SK-N-SH (cell line): ENCODE measurements at regions not wholly inside any gene's neighbourhood (a gene's known extent, or its start where the extent isn't known, plus 50 kb on each side); places are given as distances from the start of the nearest gene placed in this dataset.

ENCODE experiments used
- CTCF ChIA-PET: fragments of 300-600, 350-600 bp; formaldehyde crosslinking; extraction: SDS; loops from one replicate; lab custom pipeline; 2021; lab: Yijun Ruan, JAX
- POLR2A ChIA-PET: fragments of 350-600 bp; sonication (Branson Sonifier 250); formaldehyde crosslinking; extraction: SDS; loops from one replicate; lab custom pipeline; 2020; ENCODE audit warnings: antibody characterized with exemption, inconsistent platforms; lab: Yijun Ruan, JAX
- DNase-seq: peaks from one replicate; pipeline ENCODE4 v3.0.0; 2012
- H2AFZ ChIP-seq: fragments of 200-600 bp; sonication (generic); 2 replicates; pipeline ENCODE4 v1.8.1; 2016; ENCODE audit warnings: antibody characterized with exemption, mild to moderate bottlenecking, low read depth
- H3F3A ChIP-seq: fragments of 200-600 bp; sonication (generic); replicated peaks from 2 replicates; pipeline ENCODE3; 2016; ENCODE audit warnings: antibody characterized with exemption, mild to moderate bottlenecking; ENCODE audit not compliant: insufficient read depth
- H3K27ac ChIP-seq, 2 experiments: fragments of 200-500 bp in 1 of 2; fragments of 200-600 bp in 1 of 2; sonication (Bioruptor generic) in 1 of 2; sonication (generic), shearing (Covaris generic) in 1 of 2; 2 replicates each; pipeline versions ENCODE4 v1.5.1 to v1.6.1; 2014 to 2016; ENCODE audit warnings: low read depth in 2 of 2, inconsistent platforms in 1 of 2, low read length in 1 of 2, mild to moderate bottlenecking in 1 of 2, mixed read lengths in 1 of 2
- H3K27me3 ChIP-seq: fragments of 200-600 bp; sonication (generic), shearing (Covaris generic); 2 replicates; pipeline ENCODE4 v1.6.1; 2016; ENCODE audit warnings: mixed run types; ENCODE audit not compliant: insufficient read depth
- H3K36me3 ChIP-seq, 2 experiments: fragments of 200-500 bp in 1 of 2; fragments of 200-600 bp in 1 of 2; sonication (Bioruptor generic) in 1 of 2; sonication (generic) in 1 of 2; replicated peaks in 1 of 2; 2 replicates each; pipeline versions ENCODE3 to v1.5.1; 2014 to 2016; ENCODE audit warnings: low read length in 1 of 2, mild to moderate bottlenecking in 1 of 2; ENCODE audit not compliant: insufficient read depth in 2 of 2, control insufficient read depth in 1 of 2
- H3K4me1 ChIP-seq, 2 experiments: fragments of 200-500 bp in 1 of 2; fragments of 200-600 bp in 1 of 2; sonication (Bioruptor generic) in 1 of 2; sonication (generic), shearing (Covaris generic) in 1 of 2; 2 replicates each; pipeline versions ENCODE4 v1.5.1 to v1.6.1; 2014 to 2016; ENCODE audit warnings: low read depth in 1 of 2, low read length in 1 of 2, mixed run types in 1 of 2; ENCODE audit not compliant: insufficient read depth in 2 of 2, control insufficient read depth in 1 of 2
- H3K4me2 ChIP-seq: fragments of 200-600 bp; sonication (generic), shearing (Covaris generic); 2 replicates; pipeline ENCODE4 v1.6.1; 2017; ENCODE audit warnings: mixed run types
- H3K4me3 ChIP-seq, 2 experiments: fragments of 200-500 bp in 1 of 2; fragments of 200-600 bp in 1 of 2; sonication (Bioruptor generic) in 1 of 2; sonication (generic), shearing (Covaris generic) in 1 of 2; 2 replicates each; pipeline versions ENCODE4 v1.5.1 to v1.8.1; 2014 to 2016; ENCODE audit warnings: low read depth in 2 of 2, inconsistent platforms in 1 of 2, low read length in 1 of 2, mild to moderate bottlenecking in 1 of 2, mixed read lengths in 1 of 2, moderate library complexity in 1 of 2
- H3K79me2 ChIP-seq: fragments of 200-600 bp; sonication (generic); 2 replicates; pipeline ENCODE4 v1.8.1; 2017; ENCODE audit warnings: mild to moderate bottlenecking; ENCODE audit not compliant: insufficient read depth
- H3K9ac ChIP-seq: fragments of 200-600 bp; sonication (generic); 2 replicates; pipeline ENCODE4 v1.6.1; 2017; ENCODE audit warnings: mixed run types
- H3K9me2 ChIP-seq: fragments of 200-600 bp; sonication (generic); 2 replicates; pipeline ENCODE4 v1.6.1; 2017; ENCODE audit warnings: mixed run types
- H3K9me3 ChIP-seq: fragments of 200-600 bp; sonication (generic); 2 replicates; pipeline ENCODE4 v1.6.1; 2017; ENCODE audit warnings: mixed run types, mild to moderate bottlenecking, moderate library complexity
- H4K20me1 ChIP-seq: fragments of 200-600 bp; sonication (generic); 2 replicates; pipeline ENCODE4 v1.6.1; 2017; ENCODE audit warnings: mild to moderate bottlenecking, mixed run types; ENCODE audit not compliant: insufficient read depth
- FOSL2 ChIP-seq: IDR thresholded peaks from 2 replicates; pipeline ENCODE4 v1.4.0; 2012; ENCODE audit warnings: low read depth, mild to moderate bottlenecking, moderate library complexity, borderline replicate concordance
- GATA2 ChIP-seq: sonication (generic); formaldehyde crosslinking; IDR thresholded peaks from 2 replicates; pipeline ENCODE4 v1.5.0; 2020; ENCODE audit warnings: mild to moderate bottlenecking, missing genetic modification reagents
- JUND ChIP-seq: IDR thresholded peaks from 2 replicates; pipeline ENCODE4 v1.4.0; 2012
- NFIC ChIP-seq: IDR thresholded peaks from 2 replicates; pipeline ENCODE4 v1.4.0; 2012; ENCODE audit warnings: borderline replicate concordance
- RAD21 ChIP-seq: IDR thresholded peaks from 2 replicates; pipeline ENCODE4 v1.6.1; 2012; ENCODE audit warnings: mild to moderate bottlenecking, low read length
- SIN3A ChIP-seq: IDR thresholded peaks from 2 replicates; pipeline ENCODE4 v1.6.1; 2012; ENCODE audit warnings: low read depth, mild to moderate bottlenecking, low read length, moderate library complexity, borderline replicate concordance
- TCF12 ChIP-seq: IDR thresholded peaks from 2 replicates; pipeline ENCODE4 v1.4.0; 2012
- TEAD4 ChIP-seq: IDR thresholded peaks from 2 replicates; pipeline ENCODE4 v1.4.0; 2012; ENCODE audit warnings: mild to moderate bottlenecking, borderline replicate concordance; ENCODE audit not compliant: insufficient read depth
- YY1 ChIP-seq: IDR thresholded peaks from 2 replicates; pipeline ENCODE4 v1.4.0; 2012; ENCODE audit warnings: low read depth, mild to moderate bottlenecking
- WGBS: methylation state at CpG from one replicate; pipeline ENCODE4 v1.1.6; 2017; ENCODE audit warnings: low lambda C conversion rate; 5-methylcytosine and 5-hydroxymethylcytosine counted together
- TF ChIP-seq, protein P1 (sequence below): fragments of 200-600 bp; sonication (generic); IDR thresholded peaks from 2 replicates; pipeline ENCODE4 v1.6.1; 2017; ENCODE audit warnings: antibody characterized with exemption, mild to moderate bottlenecking, moderate library complexity
- TF ChIP-seq, protein P2 (sequence below): fragments of 150-350 bp; IDR thresholded peaks from 2 replicates; pipeline ENCODE4 v1.6.1; 2017; ENCODE audit warnings: antibody characterized with exemption, low read length, low read depth, borderline replicate concordance
- TF ChIP-seq, protein P3 (sequence below): IDR thresholded peaks from 2 replicates; pipeline ENCODE4; 2012
- TF ChIP-seq, protein P4 (sequence below): IDR thresholded peaks from 2 replicates; pipeline ENCODE4 v1.6.1; 2012; ENCODE audit warnings: mild to moderate bottlenecking, low read depth, low read length, moderate library complexity
- TF ChIP-seq, protein P5 (sequence below): IDR thresholded peaks from 2 replicates; pipeline ENCODE4 v1.4.0; 2012; ENCODE audit warnings: low read depth, borderline replicate concordance
- TF ChIP-seq, protein P6 (sequence below): IDR thresholded peaks from 2 replicates; pipeline ENCODE4 v1.4.0; 2012; ENCODE audit warnings: low read depth

DNA sequence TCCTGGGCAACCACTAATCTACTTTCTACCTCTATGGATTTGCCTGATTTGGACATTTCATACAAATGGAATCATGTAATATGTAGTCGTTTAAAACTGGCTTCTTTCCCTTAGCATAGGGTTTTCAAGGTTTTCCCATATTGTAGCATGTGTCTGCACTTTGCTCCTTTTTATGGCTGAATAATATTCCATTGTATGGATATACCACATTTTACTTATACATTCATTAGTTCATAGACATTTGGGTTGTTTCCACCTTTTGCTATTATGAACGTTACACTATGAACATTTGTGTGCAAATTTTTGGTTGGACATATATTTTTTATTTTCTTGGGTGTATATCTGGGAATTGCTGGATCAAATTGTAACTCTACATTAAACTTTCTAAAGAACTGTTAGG, 600.4 kb upstream of the NOX3 start:
- Histone ChIP-seq H4K20me1 (no peaks in the 10 kb centered on the region), H3K4me3 (no peak overlapping the region), H2AFZ (no peak overlapping the region), H3K79me2 (no peaks in the 10 kb centered on the region), H3K9ac (no peak overlapping the region), H3K27me3 (no peaks in the 10 kb centered on the region), H3K27ac (no peak overlapping the region), H3K36me3 (no peaks in the 10 kb centered on the region), H3K4me2 (no peak overlapping the region), H3K9me3 (no peaks in the 10 kb centered on the region), H3K9me2 (no peaks in the 10 kb centered on the region), H3K4me1 (no peaks in the 10 kb centered on the region), H3F3A (no peaks in the 10 kb centered on the region)
- ChIA-PET CTCF (interaction anchor here (0.7 kb wide), 1 partner anchor 303 kb away, joined by 3 read pairs; no protein-coding TSS in a partner anchor), POLR2A (no interaction called here)
- no peak for DNase-seq
- WGBS, result 12% methylated on average over 2 of the region's 2 CpGs
- no peak for TF ChIP-seq SIN3A
- no peak for TF ChIP-seq GATA2
- TF ChIP-seq, protein P1, sequence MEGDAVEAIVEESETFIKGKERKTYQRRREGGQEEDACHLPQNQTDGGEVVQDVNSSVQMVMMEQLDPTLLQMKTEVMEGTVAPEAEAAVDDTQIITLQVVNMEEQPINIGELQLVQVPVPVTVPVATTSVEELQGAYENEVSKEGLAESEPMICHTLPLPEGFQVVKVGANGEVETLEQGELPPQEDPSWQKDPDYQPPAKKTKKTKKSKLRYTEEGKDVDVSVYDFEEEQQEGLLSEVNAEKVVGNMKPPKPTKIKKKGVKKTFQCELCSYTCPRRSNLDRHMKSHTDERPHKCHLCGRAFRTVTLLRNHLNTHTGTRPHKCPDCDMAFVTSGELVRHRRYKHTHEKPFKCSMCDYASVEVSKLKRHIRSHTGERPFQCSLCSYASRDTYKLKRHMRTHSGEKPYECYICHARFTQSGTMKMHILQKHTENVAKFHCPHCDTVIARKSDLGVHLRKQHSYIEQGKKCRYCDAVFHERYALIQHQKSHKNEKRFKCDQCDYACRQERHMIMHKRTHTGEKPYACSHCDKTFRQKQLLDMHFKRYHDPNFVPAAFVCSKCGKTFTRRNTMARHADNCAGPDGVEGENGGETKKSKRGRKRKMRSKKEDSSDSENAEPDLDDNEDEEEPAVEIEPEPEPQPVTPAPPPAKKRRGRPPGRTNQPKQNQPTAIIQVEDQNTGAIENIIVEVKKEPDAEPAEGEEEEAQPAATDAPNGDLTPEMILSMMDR, result no peak
- TF ChIP-seq, protein P2, sequence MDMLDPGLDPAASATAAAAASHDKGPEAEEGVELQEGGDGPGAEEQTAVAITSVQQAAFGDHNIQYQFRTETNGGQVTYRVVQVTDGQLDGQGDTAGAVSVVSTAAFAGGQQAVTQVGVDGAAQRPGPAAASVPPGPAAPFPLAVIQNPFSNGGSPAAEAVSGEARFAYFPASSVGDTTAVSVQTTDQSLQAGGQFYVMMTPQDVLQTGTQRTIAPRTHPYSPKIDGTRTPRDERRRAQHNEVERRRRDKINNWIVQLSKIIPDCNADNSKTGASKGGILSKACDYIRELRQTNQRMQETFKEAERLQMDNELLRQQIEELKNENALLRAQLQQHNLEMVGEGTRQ, result no peak
- TF ChIP-seq, protein P3, sequence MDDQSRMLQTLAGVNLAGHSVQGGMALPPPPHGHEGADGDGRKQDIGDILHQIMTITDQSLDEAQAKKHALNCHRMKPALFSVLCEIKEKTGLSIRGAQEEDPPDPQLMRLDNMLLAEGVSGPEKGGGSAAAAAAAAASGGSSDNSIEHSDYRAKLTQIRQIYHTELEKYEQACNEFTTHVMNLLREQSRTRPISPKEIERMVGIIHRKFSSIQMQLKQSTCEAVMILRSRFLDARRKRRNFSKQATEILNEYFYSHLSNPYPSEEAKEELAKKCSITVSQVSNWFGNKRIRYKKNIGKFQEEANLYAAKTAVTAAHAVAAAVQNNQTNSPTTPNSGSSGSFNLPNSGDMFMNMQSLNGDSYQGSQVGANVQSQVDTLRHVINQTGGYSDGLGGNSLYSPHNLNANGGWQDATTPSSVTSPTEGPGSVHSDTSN, result no peak
- TF ChIP-seq JUND, result no peak
- no peak for TF ChIP-seq YY1
- no peak for TF ChIP-seq TEAD4
- TF ChIP-seq TCF12, result no peak
- TF ChIP-seq RAD21, result no peak
- TF ChIP-seq, protein P4, sequence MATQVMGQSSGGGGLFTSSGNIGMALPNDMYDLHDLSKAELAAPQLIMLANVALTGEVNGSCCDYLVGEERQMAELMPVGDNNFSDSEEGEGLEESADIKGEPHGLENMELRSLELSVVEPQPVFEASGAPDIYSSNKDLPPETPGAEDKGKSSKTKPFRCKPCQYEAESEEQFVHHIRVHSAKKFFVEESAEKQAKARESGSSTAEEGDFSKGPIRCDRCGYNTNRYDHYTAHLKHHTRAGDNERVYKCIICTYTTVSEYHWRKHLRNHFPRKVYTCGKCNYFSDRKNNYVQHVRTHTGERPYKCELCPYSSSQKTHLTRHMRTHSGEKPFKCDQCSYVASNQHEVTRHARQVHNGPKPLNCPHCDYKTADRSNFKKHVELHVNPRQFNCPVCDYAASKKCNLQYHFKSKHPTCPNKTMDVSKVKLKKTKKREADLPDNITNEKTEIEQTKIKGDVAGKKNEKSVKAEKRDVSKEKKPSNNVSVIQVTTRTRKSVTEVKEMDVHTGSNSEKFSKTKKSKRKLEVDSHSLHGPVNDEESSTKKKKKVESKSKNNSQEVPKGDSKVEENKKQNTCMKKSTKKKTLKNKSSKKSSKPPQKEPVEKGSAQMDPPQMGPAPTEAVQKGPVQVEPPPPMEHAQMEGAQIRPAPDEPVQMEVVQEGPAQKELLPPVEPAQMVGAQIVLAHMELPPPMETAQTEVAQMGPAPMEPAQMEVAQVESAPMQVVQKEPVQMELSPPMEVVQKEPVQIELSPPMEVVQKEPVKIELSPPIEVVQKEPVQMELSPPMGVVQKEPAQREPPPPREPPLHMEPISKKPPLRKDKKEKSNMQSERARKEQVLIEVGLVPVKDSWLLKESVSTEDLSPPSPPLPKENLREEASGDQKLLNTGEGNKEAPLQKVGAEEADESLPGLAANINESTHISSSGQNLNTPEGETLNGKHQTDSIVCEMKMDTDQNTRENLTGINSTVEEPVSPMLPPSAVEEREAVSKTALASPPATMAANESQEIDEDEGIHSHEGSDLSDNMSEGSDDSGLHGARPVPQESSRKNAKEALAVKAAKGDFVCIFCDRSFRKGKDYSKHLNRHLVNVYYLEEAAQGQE, result no peak
- TF ChIP-seq, protein P5, sequence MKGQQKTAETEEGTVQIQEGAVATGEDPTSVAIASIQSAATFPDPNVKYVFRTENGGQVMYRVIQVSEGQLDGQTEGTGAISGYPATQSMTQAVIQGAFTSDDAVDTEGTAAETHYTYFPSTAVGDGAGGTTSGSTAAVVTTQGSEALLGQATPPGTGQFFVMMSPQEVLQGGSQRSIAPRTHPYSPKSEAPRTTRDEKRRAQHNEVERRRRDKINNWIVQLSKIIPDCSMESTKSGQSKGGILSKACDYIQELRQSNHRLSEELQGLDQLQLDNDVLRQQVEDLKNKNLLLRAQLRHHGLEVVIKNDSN, result no peak
- TF ChIP-seq NFIC, result no peak
- TF ChIP-seq, protein P6, sequence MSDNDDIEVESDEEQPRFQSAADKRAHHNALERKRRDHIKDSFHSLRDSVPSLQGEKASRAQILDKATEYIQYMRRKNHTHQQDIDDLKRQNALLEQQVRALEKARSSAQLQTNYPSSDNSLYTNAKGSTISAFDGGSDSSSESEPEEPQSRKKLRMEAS, result no peak
- TF ChIP-seq FOSL2, result no peak
